H9 (cell line): ENCODE measurements at regions not wholly inside any gene's neighbourhood (a gene's known extent, or its start where the extent isn't known, plus 50 kb on each side); places are given as distances from the start of the nearest gene placed in this dataset.

ENCODE experiments used
- DNase-seq: peaks from one replicate; pipeline ENCODE4 v3.0.0-alpha.2; 2017
- H2AFZ ChIP-seq: one replicate; pipeline ENCODE4 v1.6.1; 2013; ENCODE audit warnings: mild to moderate bottlenecking, low read length, control low read depth, moderate library complexity
- H2AK5ac ChIP-seq: 2 replicates; pipeline ENCODE4 v1.6.1; 2013; ENCODE audit warnings: low read length, control low read depth, mixed read lengths; ENCODE audit not compliant: insufficient read length
- H2BK120ac ChIP-seq: one replicate; pipeline ENCODE4 v1.6.1; 2013; ENCODE audit warnings: low read depth, mild to moderate bottlenecking, low read length, control low read depth, inconsistent platforms; ENCODE audit not compliant: poor library complexity, severe bottlenecking
- H2BK12ac ChIP-seq: 2 replicates; pipeline ENCODE4 v1.6.1; 2013; ENCODE audit warnings: low read length, control low read depth, mixed read lengths, low read depth; ENCODE audit not compliant: insufficient read length
- H2BK15ac ChIP-seq: 2 replicates; pipeline ENCODE4 v1.6.1; 2013; ENCODE audit warnings: low read depth, low read length, control low read depth
- H2BK20ac ChIP-seq: one replicate; pipeline ENCODE4 v1.6.1; 2013; ENCODE audit warnings: low read depth, mild to moderate bottlenecking, low read length, control low read depth, inconsistent platforms; ENCODE audit not compliant: poor library complexity, severe bottlenecking
- H2BK5ac ChIP-seq: 2 replicates; pipeline ENCODE4 v1.6.1; 2013; ENCODE audit warnings: low read length, control low read depth, mixed read lengths; ENCODE audit not compliant: insufficient read length
- H3K14ac ChIP-seq: 2 replicates; pipeline ENCODE4 v1.6.1; 2013; ENCODE audit warnings: low read length, control low read depth; ENCODE audit not compliant: insufficient read depth
- H3K18ac ChIP-seq: 2 replicates; pipeline ENCODE4 v1.6.1; 2013; ENCODE audit warnings: low read depth, mild to moderate bottlenecking, mixed read lengths, low read length, control low read depth; ENCODE audit not compliant: insufficient read length
- H3K23ac ChIP-seq: 2 replicates; pipeline ENCODE4 v1.6.1; 2013; ENCODE audit warnings: low read length, control low read depth, mixed read lengths, low read depth; ENCODE audit not compliant: insufficient read length
- H3K23me2 ChIP-seq: 2 replicates; pipeline ENCODE4 v1.6.1; 2013; ENCODE audit warnings: low read depth, mild to moderate bottlenecking, mixed read lengths, low read length, control low read depth; ENCODE audit not compliant: insufficient read length, poor library complexity, severe bottlenecking
- H3K27ac ChIP-seq: 2 replicates; pipeline ENCODE4 v1.5.1; 2013; ENCODE audit warnings: low read length, control low read depth, mixed read lengths, low read depth; ENCODE audit not compliant: insufficient read length
- H3K27me3 ChIP-seq: 2 replicates; pipeline ENCODE4 v1.6.1; 2013; ENCODE audit warnings: low read length, control low read depth, inconsistent platforms; ENCODE audit not compliant: insufficient read depth
- H3K4ac ChIP-seq: 2 replicates; pipeline ENCODE4 v1.6.1; 2013; ENCODE audit warnings: low read depth, mild to moderate bottlenecking, control low read depth, inconsistent platforms, low read length, moderate library complexity
- H3K4me1 ChIP-seq: 2 replicates; pipeline ENCODE4 v1.6.1; 2013; ENCODE audit warnings: low read length, control low read depth, inconsistent platforms; ENCODE audit not compliant: insufficient read depth
- H3K4me2 ChIP-seq: 2 replicates; pipeline ENCODE4 v1.6.1; 2013; ENCODE audit warnings: low read length, control low read depth, mixed read lengths; ENCODE audit not compliant: insufficient read length, insufficient read depth
- H3K56ac ChIP-seq: 2 replicates; pipeline ENCODE4 v1.6.1; 2013; ENCODE audit warnings: low read depth, mild to moderate bottlenecking, mixed read lengths, low read length, control low read depth; ENCODE audit not compliant: insufficient read length
- H3K79me1 ChIP-seq: 2 replicates; pipeline ENCODE4 v1.6.1; 2013; ENCODE audit warnings: low read depth, mild to moderate bottlenecking, moderate library complexity, low read length, control low read depth, inconsistent platforms; ENCODE audit not compliant: insufficient read depth, poor library complexity, severe bottlenecking
- H3K79me2 ChIP-seq: 2 replicates; pipeline ENCODE4 v1.6.1; 2013; ENCODE audit warnings: low read length, control low read depth, inconsistent platforms; ENCODE audit not compliant: insufficient read depth
- H3K9ac ChIP-seq: 2 replicates; pipeline ENCODE4 v1.6.1; 2013; ENCODE audit warnings: low read length, control low read depth, mixed read lengths; ENCODE audit not compliant: insufficient read length; ENCODE audit errors: extremely low read depth
- H3K9me3 ChIP-seq: one replicate; pipeline ENCODE4 v1.6.1; 2013; ENCODE audit warnings: low read depth, low read length, inconsistent platforms; ENCODE audit not compliant: control insufficient read depth
- H3T11ph ChIP-seq: one replicate; pipeline ENCODE4 v1.6.1; 2013; ENCODE audit warnings: mild to moderate bottlenecking, low read length, control low read depth, inconsistent platforms
- H4K20me1 ChIP-seq: one replicate; pipeline ENCODE4 v1.6.1; 2013; ENCODE audit not compliant: control insufficient read depth, insufficient read length, insufficient read depth
- H4K5ac ChIP-seq: 2 replicates; pipeline ENCODE4 v1.6.1; 2013; ENCODE audit warnings: low read depth, mild to moderate bottlenecking, mixed read lengths, low read length, control low read depth; ENCODE audit not compliant: insufficient read length
- H4K8ac ChIP-seq: replicated peaks from 2 replicates; pipeline ENCODE4 v1.6.1; 2013; ENCODE audit warnings: low read length, control low read depth, mixed read lengths, low read depth; ENCODE audit not compliant: insufficient read length
- H4K91ac ChIP-seq: 2 replicates; pipeline ENCODE4 v1.6.1; 2013; ENCODE audit warnings: low read depth, mild to moderate bottlenecking, moderate library complexity, mixed read lengths, low read length, control low read depth; ENCODE audit not compliant: insufficient read length
- H3K27ac Mint-ChIP-seq, 3 experiments: 2 replicates in 2 of 3; 3 replicates in 1 of 3; pipeline ENCODE4 v1.8.0; 2020 to 2021; ENCODE audit warnings: mixed read lengths in 3 of 3, mild to moderate bottlenecking in 1 of 3, moderate library complexity in 1 of 3
- H3K27me3 Mint-ChIP-seq: 2 replicates; pipeline ENCODE4 v1.8.0; 2021; ENCODE audit warnings: low read depth, mild to moderate bottlenecking, moderate library complexity, mixed read lengths
- H3K36me3 Mint-ChIP-seq, 3 experiments: 2 replicates in 2 of 3; 3 replicates in 1 of 3; pipeline ENCODE4 v1.8.0; 2020 to 2021; ENCODE audit warnings: low read depth in 3 of 3, mixed read lengths in 3 of 3; ENCODE audit not compliant: insufficient read depth in 1 of 3
- H3K4me1 Mint-ChIP-seq, 2 experiments: 2 replicates each; pipeline ENCODE4 v1.8.0; 2020; ENCODE audit warnings: mixed read lengths in 2 of 2
- H3K4me3 Mint-ChIP-seq, 2 experiments: 2 replicates in 1 of 2; 3 replicates in 1 of 2; pipeline ENCODE4 v1.8.0; 2020 to 2021; ENCODE audit warnings: mild to moderate bottlenecking in 2 of 2, mixed read lengths in 2 of 2, moderate library complexity in 1 of 2
- H3K9me3 Mint-ChIP-seq, 2 experiments: 2 replicates in 1 of 2; 3 replicates in 1 of 2; pipeline ENCODE4 v1.8.0; 2020; ENCODE audit warnings: mild to moderate bottlenecking in 2 of 2, mixed read lengths in 2 of 2, moderate library complexity in 1 of 2
- CTCF ChIP-seq: fragments of 200-600 bp; sonication (generic); conservative IDR thresholded peaks from 3 replicates; pipeline ENCODE4 v1.8.0; 2021; ENCODE audit warnings: antibody characterized with exemption, mild to moderate bottlenecking
- WGBS: extraction: QIAGEN DNeasy Blood & Tissue Kit; methylation state at CpG from one replicate; pipeline ENCODE4 v1.1.7; 2013; ENCODE audit warnings: missing lambda C conversion rate, low lambda C conversion rate, mixed read lengths; ENCODE audit not compliant: insufficient read length; ENCODE audit errors: extremely low coverage; 5-methylcytosine and 5-hydroxymethylcytosine counted together

GRCh38 chrX:13894888-13895565 is 78.1 kb upstream of the GPM6B start:
- no peak overlapping the region for H3K27ac Mint-ChIP-seq
- H3K4me1 ChIP-seq = peaks cover 8% of the 10 kb centered on the region; the same call in 1 of the 2 replicates
- DNase-seq = no peak
- H3K18ac ChIP-seq = no peak overlapping the region
- H3K36me3 Mint-ChIP-seq = peaks cover 3 to 6% (median 3%) of the 10 kb centered on the region in 3 experiments; a peak in 3 of 7 replicates
- H4K5ac ChIP-seq = no peak overlapping the region
- peaks cover 12 to 25% of the 10 kb centered on the region in 2 experiments for H3K4me1 Mint-ChIP-seq
- no peak overlapping the region for H2BK12ac ChIP-seq
- no peak overlapping the region for H3K9ac ChIP-seq
- H3K4me2 ChIP-seq = no peak overlapping the region
- H3T11ph ChIP-seq = no peak overlapping the region
- no peak overlapping the region for H2BK5ac ChIP-seq
- H2BK15ac ChIP-seq = no peak overlapping the region
- H3K79me1 ChIP-seq = no peaks in the 10 kb centered on the region
- H3K79me2 ChIP-seq = peaks cover 24% of the 10 kb centered on the region; the same call in 1 of the 2 replicates
- H4K91ac ChIP-seq = no peak overlapping the region
- no peak overlapping the region for H2BK120ac ChIP-seq
- TF ChIP-seq CTCF = no peak
- H3K23ac ChIP-seq = no peak overlapping the region
- H3K56ac ChIP-seq = no peak overlapping the region
- H3K23me2 ChIP-seq = no peaks in the 10 kb centered on the region
- no peak overlapping the region for H3K27ac ChIP-seq
- 0 out of 2 replicates have a peak, but pooled peaks cover 4% of the 10 kb centered on the region for H3K27me3 ChIP-seq
- no peaks in the 10 kb centered on the region for H4K20me1 ChIP-seq
- WGBS = no CpG with 5 or more reads among the region's 5 CpGs
- H3K4ac ChIP-seq = no peak overlapping the region
- no peak overlapping the region for H2AFZ ChIP-seq
- no peak overlapping the region for H2AK5ac ChIP-seq
- H2BK20ac ChIP-seq = no peak overlapping the region
- no peak overlapping the region for H4K8ac ChIP-seq
- no peak overlapping the region for H3K4me3 Mint-ChIP-seq
- peaks cover 25 to 40% of the 10 kb centered on the region in 2 experiments for H3K9me3 Mint-ChIP-seq
- no peaks in the 10 kb centered on the region for H3K27me3 Mint-ChIP-seq
- no peak overlapping the region for H3K14ac ChIP-seq
- no peaks in the 10 kb centered on the region for H3K9me3 ChIP-seq
